ENCODE measurements at regions not wholly inside any gene's neighbourhood (a gene's known extent, or its start where the extent isn't known, plus 50 kb on each side); places are given as distances from the start of the nearest gene placed in this dataset.
"Not testable (repeated sequence)": the region's sequence is repeated elsewhere in the genome, so short reads cannot be mapped to it uniquely, and the experiment has no call there.

GRCh38 chr10:86579883-86580520, 58.4 kb upstream of the WAPL start:
- no peak for DNase-seq (ENCODE audit: low read depth)

DNA sequence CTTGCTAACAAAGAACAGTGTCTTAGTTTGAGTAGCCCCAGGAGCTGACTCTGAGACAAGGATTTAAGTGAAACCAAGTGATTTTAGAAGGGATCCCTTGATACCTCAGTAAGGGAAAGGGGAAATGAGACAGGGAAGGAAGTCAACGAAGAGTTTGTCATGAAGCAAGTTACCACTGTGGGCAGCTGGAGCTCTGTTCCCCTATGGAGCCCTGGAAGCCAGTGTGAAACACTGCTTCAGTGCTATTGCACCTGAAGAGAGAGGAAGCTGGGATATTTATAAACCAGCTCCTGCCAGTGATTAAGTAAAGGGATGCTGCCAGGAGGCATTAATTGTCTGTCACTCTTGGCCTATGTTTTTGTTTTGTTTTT, 58.9 kb upstream of the WAPL start:
- no peak for DNase-seq (ENCODE audit: low read depth)

GRCh38 chr10:86583983-86584382, 62.4 kb upstream of the WAPL start:
- no peak for DNase-seq (ENCODE audit: low read depth)

DNA sequence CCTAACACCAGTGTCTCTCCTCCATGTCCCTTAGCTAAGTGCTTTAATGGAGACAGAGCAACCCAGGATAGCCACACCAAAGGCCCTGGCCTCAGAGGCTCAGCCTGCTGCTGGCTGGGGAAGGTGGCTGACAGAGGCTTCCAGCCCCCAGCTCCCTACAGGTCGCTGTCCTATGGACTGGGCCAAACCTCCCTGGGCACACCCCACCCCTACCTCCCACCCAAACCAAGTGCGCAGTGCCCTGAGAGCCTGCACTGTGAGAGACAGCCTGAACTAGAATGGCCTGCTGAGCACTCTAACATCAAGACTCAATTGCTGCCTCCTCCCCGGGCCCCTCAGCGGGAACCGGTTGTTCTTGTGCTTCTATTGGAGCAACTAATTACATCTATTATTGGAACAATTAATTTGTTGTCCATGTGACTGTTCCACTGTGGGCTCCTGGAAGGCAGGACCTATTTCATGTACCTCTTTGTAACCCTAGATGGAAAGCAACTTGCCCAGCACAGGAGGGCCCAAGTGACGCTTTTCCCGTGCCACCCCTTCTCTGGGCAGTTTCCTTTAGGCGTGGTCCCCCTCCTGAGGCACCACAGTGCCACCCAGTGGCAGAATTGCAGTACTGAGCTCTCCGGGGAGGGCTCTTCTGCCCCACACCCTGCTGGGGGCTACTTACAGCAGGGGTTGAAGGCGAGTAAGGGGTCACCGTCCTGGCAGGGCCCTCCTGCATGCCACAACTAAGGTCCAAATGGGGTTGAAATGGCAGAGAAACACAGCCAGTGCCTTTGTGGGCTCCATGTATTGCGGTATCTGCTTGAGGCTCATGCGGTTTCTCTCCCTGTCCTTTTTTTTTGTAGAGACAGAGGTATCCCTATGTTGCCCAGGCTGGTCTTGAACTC, 63.7 kb upstream of the WAPL start:
- DNase-seq (ENCODE audit: low read depth), result peak; percentile 33

GRCh38 chr10:86586516-86586915, 64.9 kb upstream of the WAPL start:
- DNase-seq (ENCODE audit: low read depth), result no peak

- not testable (repeated sequence) for DNase-seq (ENCODE audit: low read depth)
These were observed 65.6 kb upstream of the OPN4 start for GRCh38 chr10:86588781-86589180.

- no peak for DNase-seq (ENCODE audit: low read depth)
These were observed 62.9 kb upstream of the OPN4 start for GRCh38 chr10:86591436-86591835.

GRCh38 chr10:86592413-86592812, 61.9 kb upstream of the OPN4 start:
- no peak for DNase-seq (ENCODE audit: low read depth)

GRCh38 chr10:86594535-86594934, 59.8 kb upstream of the OPN4 start:
- peak; percentile 74 for DNase-seq (ENCODE audit: low read depth)

DNA sequence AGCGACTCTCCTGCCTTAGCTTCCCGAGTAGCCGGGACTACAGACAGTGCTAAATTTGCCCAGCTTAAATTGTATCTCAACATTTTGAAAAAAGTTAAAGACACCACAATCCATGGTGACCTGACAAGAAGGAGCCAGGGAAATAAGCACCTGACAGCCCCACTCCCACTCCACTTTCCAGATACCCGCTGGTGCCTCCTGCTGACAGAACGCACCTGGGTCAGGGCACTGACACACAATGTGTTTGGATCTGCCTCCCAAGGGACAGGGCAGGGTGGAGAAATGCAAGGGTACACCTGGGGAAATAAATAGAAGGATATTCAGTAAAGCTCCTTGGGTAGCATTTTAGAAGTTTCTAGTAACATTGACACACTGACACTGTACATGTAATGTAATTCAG, 58.9 kb upstream of the OPN4 start:
- DNase-seq (ENCODE audit: low read depth), result no peak

GRCh38 chr10:86596266-86596665, 58.1 kb upstream of the OPN4 start:
- DNase-seq (ENCODE audit: low read depth), result peak; percentile 17

DNA sequence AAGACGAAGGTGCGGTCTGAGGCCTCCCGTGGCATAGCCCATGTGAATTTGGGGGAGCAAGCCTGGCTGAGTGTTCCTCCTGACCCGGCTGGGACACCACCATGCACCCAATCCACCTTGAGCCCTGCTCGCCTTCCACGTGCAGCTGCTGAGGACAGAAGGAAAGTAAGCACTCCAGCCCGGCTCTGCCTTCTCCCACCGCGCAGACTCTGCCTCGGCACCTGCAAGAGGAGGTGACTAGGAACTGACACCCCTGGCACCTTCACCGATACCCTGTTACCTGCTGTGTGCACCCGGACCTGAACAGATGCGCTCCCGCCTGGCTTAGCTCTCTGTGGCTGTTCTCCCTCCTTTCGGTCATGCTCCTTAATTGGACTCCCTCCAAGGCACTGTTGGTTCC, 57.0 kb upstream of the OPN4 start:
- no peak for DNase-seq (ENCODE audit: low read depth)

DNA sequence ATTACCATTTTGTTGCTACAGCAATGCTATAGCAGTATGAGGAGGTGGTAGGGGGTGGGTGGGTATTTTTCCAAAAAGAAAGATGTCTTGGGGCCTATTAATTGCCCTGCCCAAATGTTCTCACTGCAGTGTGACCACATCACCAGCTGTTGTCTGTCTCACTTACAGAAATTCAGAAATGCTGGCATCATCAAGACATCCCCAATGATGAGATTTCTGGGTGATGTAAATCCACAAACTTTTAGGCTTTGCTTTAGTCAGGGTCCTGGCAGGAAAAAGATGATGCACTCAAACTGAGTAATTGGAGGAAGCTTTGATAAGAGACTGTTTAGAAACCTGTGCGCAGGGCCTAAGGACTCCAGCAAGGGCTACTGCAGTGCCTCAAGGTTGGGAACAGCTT, 56.2 kb upstream of the OPN4 start:
- DNase-seq (ENCODE audit: low read depth), result peak; percentile 45

- DNase-seq (ENCODE audit: low read depth), result peak; percentile 35
These were observed 55.3 kb upstream of the OPN4 start for GRCh38 chr10:86599041-86599440.

DNA sequence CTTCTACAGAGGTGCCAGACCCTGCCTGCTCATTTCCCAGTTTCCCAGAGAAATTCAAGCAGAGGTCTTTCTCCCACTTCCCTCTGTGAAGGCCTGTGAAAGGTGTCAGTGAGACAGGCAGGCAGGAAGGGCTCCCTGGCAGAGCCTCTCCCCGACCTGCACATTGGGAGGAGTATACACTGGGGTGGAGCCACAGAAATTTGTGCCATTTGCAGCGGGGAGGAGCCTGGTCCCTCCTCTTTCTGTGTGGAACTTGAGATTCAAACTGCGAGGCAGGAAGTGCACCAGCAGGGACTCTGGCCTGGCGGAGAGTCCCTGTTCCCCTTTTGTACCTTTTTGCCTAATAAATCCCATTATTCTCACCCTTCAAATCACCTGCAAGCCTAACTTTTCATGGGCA, 54.6 kb upstream of the OPN4 start:
- DNase-seq (ENCODE audit: low read depth), result no peak

- DNase-seq (ENCODE audit: low read depth), result no peak
These were observed 54.1 kb upstream of the OPN4 start for GRCh38 chr10:86600296-86600695.

- no peak for DNase-seq (ENCODE audit: low read depth)
These were observed 52.3 kb upstream of the OPN4 start for GRCh38 chr10:86601956-86602602.

- peak; percentile 68 for DNase-seq (ENCODE audit: low read depth)
These were observed 51.1 kb upstream of the OPN4 start for GRCh38 chr10:86603256-86603655.
